ENCODE measurements at regions not wholly inside any gene's neighbourhood (a gene's known extent, or its start where the extent isn't known, plus 50 kb on each side); places are given as distances from the start of the nearest gene placed in this dataset.
"Not testable (repeated sequence)": the region's sequence is repeated elsewhere in the genome, so short reads cannot be mapped to it uniquely, and the experiment has no call there.

DNA sequence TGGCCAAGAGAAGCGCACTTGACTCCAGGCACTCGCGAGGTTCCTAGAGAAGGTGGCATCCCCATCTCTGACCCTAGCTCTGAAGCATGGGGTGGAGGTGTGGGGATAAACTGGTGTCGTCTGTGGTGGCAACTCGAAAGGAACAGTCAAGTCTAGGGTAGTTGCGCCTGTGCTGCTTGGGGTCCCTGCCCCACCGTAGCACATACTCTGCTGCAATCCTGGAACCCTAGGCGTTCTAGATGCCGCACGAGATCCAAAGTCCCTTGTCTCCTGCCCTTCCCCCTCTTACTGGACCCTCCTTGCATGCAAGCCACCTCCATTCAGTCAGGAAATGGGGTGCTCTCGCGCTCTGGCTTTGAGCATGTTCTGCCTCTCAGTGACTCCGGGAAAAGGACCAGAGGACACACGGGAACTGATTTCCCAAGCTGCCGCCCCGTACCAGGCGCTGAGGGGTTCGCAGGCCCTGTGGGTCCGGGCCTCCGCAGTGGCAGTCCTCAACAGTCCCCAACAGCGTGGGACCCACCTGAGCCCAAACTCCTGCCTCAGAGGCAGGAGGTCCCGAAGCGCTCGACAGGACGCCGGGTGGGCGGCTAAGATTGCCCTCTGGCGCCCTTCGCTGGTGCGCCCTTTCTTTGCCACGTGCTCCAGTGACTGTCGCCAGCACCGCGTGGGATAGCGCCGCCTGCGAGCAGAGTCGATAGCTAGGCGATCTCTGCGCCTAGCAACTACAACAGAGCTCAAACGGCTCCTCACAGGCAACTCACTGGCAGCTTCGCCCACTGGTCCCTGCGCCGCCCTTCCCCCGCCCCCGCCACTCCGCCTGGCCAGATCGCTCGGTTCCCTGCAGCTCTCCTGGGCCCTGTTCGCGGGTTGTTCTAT, 452.0 kb downstream of the REEP3 start:
- Histone ChIP-seq H3K4me1 (ENCODE audit: insufficient read depth) (no peaks in the 10 kb centered on the region), H3K4me3 (no peak overlapping the region), H3K27ac (no peak overlapping the region), H3K36me3 (no peaks in the 10 kb centered on the region), H3K9me3 (no peaks in the 10 kb centered on the region), H3K27me3 (no peaks in the 10 kb centered on the region)
- TF ChIP-seq POLR2A (IDR thresholded peaks at IDR 0.05) (no peak), EP300 (IDR thresholded peaks at IDR 0.05) (no peak)
- TF ChIP-seq, protein P1, sequence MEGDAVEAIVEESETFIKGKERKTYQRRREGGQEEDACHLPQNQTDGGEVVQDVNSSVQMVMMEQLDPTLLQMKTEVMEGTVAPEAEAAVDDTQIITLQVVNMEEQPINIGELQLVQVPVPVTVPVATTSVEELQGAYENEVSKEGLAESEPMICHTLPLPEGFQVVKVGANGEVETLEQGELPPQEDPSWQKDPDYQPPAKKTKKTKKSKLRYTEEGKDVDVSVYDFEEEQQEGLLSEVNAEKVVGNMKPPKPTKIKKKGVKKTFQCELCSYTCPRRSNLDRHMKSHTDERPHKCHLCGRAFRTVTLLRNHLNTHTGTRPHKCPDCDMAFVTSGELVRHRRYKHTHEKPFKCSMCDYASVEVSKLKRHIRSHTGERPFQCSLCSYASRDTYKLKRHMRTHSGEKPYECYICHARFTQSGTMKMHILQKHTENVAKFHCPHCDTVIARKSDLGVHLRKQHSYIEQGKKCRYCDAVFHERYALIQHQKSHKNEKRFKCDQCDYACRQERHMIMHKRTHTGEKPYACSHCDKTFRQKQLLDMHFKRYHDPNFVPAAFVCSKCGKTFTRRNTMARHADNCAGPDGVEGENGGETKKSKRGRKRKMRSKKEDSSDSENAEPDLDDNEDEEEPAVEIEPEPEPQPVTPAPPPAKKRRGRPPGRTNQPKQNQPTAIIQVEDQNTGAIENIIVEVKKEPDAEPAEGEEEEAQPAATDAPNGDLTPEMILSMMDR (IDR thresholded peaks at IDR 0.05) = no peak
- WGBS, 3 donors = 82 to 93% (median 89%) methylated on average over 50 to 51 of the region's 51 CpGs
- intact Hi-C loops (cut with DNase I) = no loop called here
- DNase-seq = no peak

DNA sequence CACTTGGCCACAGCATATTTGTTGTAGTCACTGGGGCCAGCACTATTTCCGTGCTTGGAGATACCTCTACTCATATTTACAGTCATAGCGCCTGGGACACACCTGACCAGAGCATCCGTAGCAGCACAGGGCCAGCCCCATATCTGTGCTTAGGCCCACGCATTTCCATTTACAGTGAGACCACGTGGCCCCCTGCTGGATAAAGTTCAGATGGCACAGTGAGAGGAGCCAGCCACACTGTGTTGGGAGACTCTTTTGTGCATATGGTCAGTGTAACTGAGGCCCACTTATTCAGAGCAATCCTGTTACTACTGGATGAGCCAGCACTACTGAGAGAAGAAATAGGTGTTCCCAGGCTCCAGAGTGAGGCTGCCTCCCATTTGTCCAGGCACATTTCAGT, 455.3 kb downstream of the REEP3 start:
- 36 to 50% (median 37%) methylated on average over 5 of the region's 5 CpGs for WGBS, 3 donors
- H3K36me3 ChIP-seq = no peaks in the 10 kb centered on the region
- TF ChIP-seq, protein P1 (IDR thresholded peaks at IDR 0.05) = no peak
- TF ChIP-seq EP300 (IDR thresholded peaks at IDR 0.05) (no peak), POLR2A (IDR thresholded peaks at IDR 0.05) (no peak)
- H3K4me1 ChIP-seq (ENCODE audit: insufficient read depth) = no peaks in the 10 kb centered on the region
- intact Hi-C loops (cut with DNase I) = no loop called here
- DNase-seq = no peak
- no peak overlapping the region for H3K27ac ChIP-seq
- H3K27me3 ChIP-seq = no peaks in the 10 kb centered on the region
- no peaks in the 10 kb centered on the region for H3K9me3 ChIP-seq
- H3K4me3 ChIP-seq = no peak overlapping the region

DNA sequence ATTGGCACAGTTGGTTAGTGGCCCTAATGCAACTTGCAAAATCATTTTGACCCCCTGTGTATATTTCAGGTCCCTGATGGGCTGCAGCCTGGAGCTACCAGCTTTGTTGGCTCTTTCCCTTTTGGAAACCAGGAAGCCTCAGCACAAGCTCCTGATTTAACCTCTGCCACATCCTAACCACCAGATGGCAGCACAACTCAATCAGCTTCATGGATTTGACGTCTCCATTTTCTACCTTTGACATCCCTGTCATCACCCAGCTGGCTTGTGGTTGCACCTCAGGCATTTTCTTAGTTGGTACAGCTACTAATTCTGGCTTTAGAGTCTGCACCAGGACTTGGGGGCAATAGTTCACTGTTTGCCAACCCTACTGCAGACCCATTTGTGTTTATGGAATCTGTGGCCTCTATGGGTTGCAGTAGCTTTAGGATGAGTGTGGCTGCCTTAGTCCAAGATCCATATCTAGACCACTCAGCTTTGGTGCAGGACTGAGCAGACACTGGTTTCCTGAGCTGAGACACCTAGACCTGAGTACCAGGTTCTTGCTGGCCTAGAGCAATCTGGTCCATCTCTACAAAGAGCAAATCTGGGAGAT, 456.2 kb downstream of the REEP3 start:
- Histone ChIP-seq H3K36me3 (no peaks in the 10 kb centered on the region), H3K4me1 (ENCODE audit: insufficient read depth) (no peaks in the 10 kb centered on the region), H3K27ac (no peak overlapping the region), H3K9me3 (no peaks in the 10 kb centered on the region), H3K4me3 (no peak overlapping the region), H3K27me3 (no peaks in the 10 kb centered on the region)
- no peak for TF ChIP-seq EP300 (IDR thresholded peaks at IDR 0.05)
- TF ChIP-seq, protein P1 (IDR thresholded peaks at IDR 0.05) = no peak
- TF ChIP-seq POLR2A (IDR thresholded peaks at IDR 0.05) = no peak
- intact Hi-C loops (cut with DNase I) = no loop called here
- DNase-seq = no peak
- 2 to 18% (median 17%) methylated on average over 1 of the region's 1 CpG for whole genome bisulfite sequencing, 3 donors

DNA sequence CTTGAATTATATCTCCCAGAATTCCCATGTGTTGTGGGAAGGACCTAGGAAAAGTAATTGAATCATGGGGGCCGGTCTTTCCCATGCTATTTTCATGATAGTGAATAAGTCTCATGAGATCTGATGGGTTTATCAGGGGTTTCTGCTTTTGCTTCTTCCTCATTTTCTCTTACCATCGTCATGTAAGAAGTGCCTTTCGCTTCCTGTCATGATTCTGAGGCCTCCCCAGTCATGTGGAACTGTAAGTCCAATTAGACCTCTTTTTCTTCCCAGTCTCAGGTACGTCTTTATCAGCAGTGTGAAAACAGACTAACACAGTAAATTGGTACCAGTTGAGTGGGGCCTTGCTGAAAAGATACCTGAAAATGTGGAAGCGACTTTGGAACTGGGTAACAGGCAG, 459.7 kb downstream of the REEP3 start:
- H3K9me3 ChIP-seq; H3K4me1 ChIP-seq (ENCODE audit: insufficient read depth); intact Hi-C loops (cut with DNase I); H3K27ac ChIP-seq; H3K36me3 ChIP-seq; H3K4me3 ChIP-seq; DNase-seq; H3K27me3 ChIP-seq: not testable (repeated sequence)
- 50 to 59% (median 53%) methylated on average over 5 of the region's 5 CpGs for WGBS, 3 donors

DNA sequence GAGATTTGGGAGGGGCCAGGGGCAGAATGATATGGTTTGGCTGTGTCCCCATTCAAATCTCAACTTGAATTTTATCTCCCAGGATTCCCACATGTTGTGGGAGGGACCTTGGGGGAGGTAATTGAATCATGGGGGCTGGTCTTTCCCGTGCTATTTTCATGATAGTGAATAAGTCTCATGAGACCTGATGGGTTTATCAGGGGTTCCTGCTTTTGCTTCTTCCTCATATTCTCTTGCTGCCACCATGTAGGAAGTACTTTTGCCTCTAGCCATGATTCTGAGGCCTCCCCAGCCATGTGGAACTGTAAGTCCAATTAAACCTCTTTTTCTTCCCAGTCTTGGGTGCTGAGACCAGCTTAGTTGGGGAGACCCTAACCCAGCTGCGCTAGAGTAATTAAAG, 462.9 kb downstream of the REEP3 start:
- H3K27me3 ChIP-seq; intact Hi-C loops (cut with DNase I); H3K36me3 ChIP-seq; H3K4me3 ChIP-seq; H3K4me1 ChIP-seq (ENCODE audit: insufficient read depth); H3K9me3 ChIP-seq; DNase-seq; H3K27ac ChIP-seq: not testable (repeated sequence)
- WGBS, 3 donors = 46 to 69% (median 50%) methylated on average over 2 of the region's 2 CpGs
